SK-N-SH (cell line): ENCODE measurements at regions not wholly inside any gene's neighbourhood (a gene's known extent, or its start where the extent isn't known, plus 50 kb on each side); places are given as distances from the start of the nearest gene placed in this dataset.

Source experiments
- CTCF ChIA-PET: fragments of 300-600, 350-600 bp; formaldehyde crosslinking; extraction: SDS; loops from one replicate; lab custom pipeline; 2021; lab: Yijun Ruan, JAX
- POLR2A ChIA-PET: fragments of 350-600 bp; sonication (Branson Sonifier 250); formaldehyde crosslinking; extraction: SDS; loops from one replicate; lab custom pipeline; 2020; ENCODE audit warnings: antibody characterized with exemption, inconsistent platforms; lab: Yijun Ruan, JAX
- DNase-seq: peaks from one replicate; pipeline ENCODE4 v3.0.0; 2012
- H2AFZ ChIP-seq: fragments of 200-600 bp; sonication (generic); 2 replicates; pipeline ENCODE4 v1.8.1; 2016; ENCODE audit warnings: antibody characterized with exemption, mild to moderate bottlenecking, low read depth
- H3F3A ChIP-seq: fragments of 200-600 bp; sonication (generic); replicated peaks from 2 replicates; pipeline ENCODE3; 2016; ENCODE audit warnings: antibody characterized with exemption, mild to moderate bottlenecking; ENCODE audit not compliant: insufficient read depth
- H3K27ac ChIP-seq, 2 experiments: fragments of 200-500 bp in 1 of 2; fragments of 200-600 bp in 1 of 2; sonication (Bioruptor generic) in 1 of 2; sonication (generic), shearing (Covaris generic) in 1 of 2; 2 replicates each; pipeline versions ENCODE4 v1.5.1 to v1.6.1; 2014 to 2016; ENCODE audit warnings: low read depth in 2 of 2, inconsistent platforms in 1 of 2, low read length in 1 of 2, mild to moderate bottlenecking in 1 of 2, mixed read lengths in 1 of 2
- H3K27me3 ChIP-seq: fragments of 200-600 bp; sonication (generic), shearing (Covaris generic); 2 replicates; pipeline ENCODE4 v1.6.1; 2016; ENCODE audit warnings: mixed run types; ENCODE audit not compliant: insufficient read depth
- H3K36me3 ChIP-seq, 2 experiments: fragments of 200-500 bp in 1 of 2; fragments of 200-600 bp in 1 of 2; sonication (Bioruptor generic) in 1 of 2; sonication (generic) in 1 of 2; replicated peaks in 1 of 2; 2 replicates each; pipeline versions ENCODE3 to v1.5.1; 2014 to 2016; ENCODE audit warnings: low read length in 1 of 2, mild to moderate bottlenecking in 1 of 2; ENCODE audit not compliant: insufficient read depth in 2 of 2, control insufficient read depth in 1 of 2
- H3K4me1 ChIP-seq, 2 experiments: fragments of 200-500 bp in 1 of 2; fragments of 200-600 bp in 1 of 2; sonication (Bioruptor generic) in 1 of 2; sonication (generic), shearing (Covaris generic) in 1 of 2; 2 replicates each; pipeline versions ENCODE4 v1.5.1 to v1.6.1; 2014 to 2016; ENCODE audit warnings: low read depth in 1 of 2, low read length in 1 of 2, mixed run types in 1 of 2; ENCODE audit not compliant: insufficient read depth in 2 of 2, control insufficient read depth in 1 of 2
- H3K4me2 ChIP-seq: fragments of 200-600 bp; sonication (generic), shearing (Covaris generic); 2 replicates; pipeline ENCODE4 v1.6.1; 2017; ENCODE audit warnings: mixed run types
- H3K4me3 ChIP-seq, 2 experiments: fragments of 200-500 bp in 1 of 2; fragments of 200-600 bp in 1 of 2; sonication (Bioruptor generic) in 1 of 2; sonication (generic), shearing (Covaris generic) in 1 of 2; 2 replicates each; pipeline versions ENCODE4 v1.5.1 to v1.8.1; 2014 to 2016; ENCODE audit warnings: low read depth in 2 of 2, inconsistent platforms in 1 of 2, low read length in 1 of 2, mild to moderate bottlenecking in 1 of 2, mixed read lengths in 1 of 2, moderate library complexity in 1 of 2
- H3K79me2 ChIP-seq: fragments of 200-600 bp; sonication (generic); 2 replicates; pipeline ENCODE4 v1.8.1; 2017; ENCODE audit warnings: mild to moderate bottlenecking; ENCODE audit not compliant: insufficient read depth
- H3K9ac ChIP-seq: fragments of 200-600 bp; sonication (generic); 2 replicates; pipeline ENCODE4 v1.6.1; 2017; ENCODE audit warnings: mixed run types
- H3K9me2 ChIP-seq: fragments of 200-600 bp; sonication (generic); 2 replicates; pipeline ENCODE4 v1.6.1; 2017; ENCODE audit warnings: mixed run types
- H3K9me3 ChIP-seq: fragments of 200-600 bp; sonication (generic); 2 replicates; pipeline ENCODE4 v1.6.1; 2017; ENCODE audit warnings: mixed run types, mild to moderate bottlenecking, moderate library complexity
- H4K20me1 ChIP-seq: fragments of 200-600 bp; sonication (generic); 2 replicates; pipeline ENCODE4 v1.6.1; 2017; ENCODE audit warnings: mild to moderate bottlenecking, mixed run types; ENCODE audit not compliant: insufficient read depth
- CHD2 ChIP-seq: fragments of 150-350 bp; IDR thresholded peaks from 2 replicates; pipeline ENCODE4 v1.6.1; 2018; ENCODE audit warnings: low read length; ENCODE audit not compliant: partially characterized antibody
- CTCF ChIP-seq: fragments of 200-600 bp; sonication (generic); IDR thresholded peaks from 2 replicates; pipeline ENCODE4 v1.6.1; 2017; ENCODE audit warnings: antibody characterized with exemption, mild to moderate bottlenecking, moderate library complexity
- EP300 ChIP-seq, 2 experiments: IDR thresholded peaks; 2 replicates each; pipeline versions ENCODE4 v1.4.0 to v1.6.1; 2012; ENCODE audit warnings: borderline replicate concordance in 1 of 2, low read depth in 1 of 2, low read length in 1 of 2
- GABPA ChIP-seq: IDR thresholded peaks from 2 replicates; pipeline ENCODE4 v1.4.0; 2012; ENCODE audit warnings: low read depth, mild to moderate bottlenecking
- JUND ChIP-seq: IDR thresholded peaks from 2 replicates; pipeline ENCODE4 v1.4.0; 2012
- NRF1 ChIP-seq: IDR thresholded peaks from 2 replicates; pipeline ENCODE4 v1.6.1; 2012; ENCODE audit warnings: low read depth, mild to moderate bottlenecking, low read length
- POLR2AphosphoS5 ChIP-seq: IDR thresholded peaks from 2 replicates; pipeline ENCODE4 v1.6.1; 2012; ENCODE audit warnings: low read depth, low read length
- RAD21 ChIP-seq: IDR thresholded peaks from 2 replicates; pipeline ENCODE4 v1.6.1; 2012; ENCODE audit warnings: mild to moderate bottlenecking, low read length
- RCOR1 ChIP-seq: fragments of 150-350 bp; IDR thresholded peaks from 2 replicates; pipeline ENCODE4 v1.6.1; 2017; ENCODE audit warnings: antibody characterized with exemption, low read length
- REST ChIP-seq: IDR thresholded peaks from 2 replicates; pipeline ENCODE4 v1.6.1; 2012; ENCODE audit warnings: mild to moderate bottlenecking, low read depth, low read length, moderate library complexity
- RXRA ChIP-seq: IDR thresholded peaks from 2 replicates; pipeline ENCODE4 v1.4.0; 2012; ENCODE audit warnings: low read depth, mild to moderate bottlenecking, borderline replicate concordance
- SIN3A ChIP-seq: IDR thresholded peaks from 2 replicates; pipeline ENCODE4 v1.6.1; 2012; ENCODE audit warnings: low read depth, mild to moderate bottlenecking, low read length, moderate library complexity, borderline replicate concordance
- SMC3 ChIP-seq: IDR thresholded peaks from 2 replicates; pipeline ENCODE4 v1.6.1; 2012; ENCODE audit warnings: low read depth, low read length, improper control_type of control experiment
- TCF12 ChIP-seq: IDR thresholded peaks from 2 replicates; pipeline ENCODE4 v1.4.0; 2012
- TEAD4 ChIP-seq: IDR thresholded peaks from 2 replicates; pipeline ENCODE4 v1.4.0; 2012; ENCODE audit warnings: mild to moderate bottlenecking, borderline replicate concordance; ENCODE audit not compliant: insufficient read depth
- USF1 ChIP-seq: IDR thresholded peaks from 2 replicates; pipeline ENCODE4 v1.4.0; 2012; ENCODE audit warnings: low read depth, borderline replicate concordance
- USF2 ChIP-seq: fragments of 150-350 bp; IDR thresholded peaks from 2 replicates; pipeline ENCODE4 v1.6.1; 2017; ENCODE audit warnings: antibody characterized with exemption, low read length, low read depth, borderline replicate concordance
- WGBS: methylation state at CpG from one replicate; pipeline ENCODE4 v1.1.6; 2017; ENCODE audit warnings: low lambda C conversion rate; 5-methylcytosine and 5-hydroxymethylcytosine counted together

- H3K79me2 ChIP-seq: no peaks in the 10 kb centered on the region
- no peaks in the 10 kb centered on the region for H3K9me2 ChIP-seq
- no peaks in the 10 kb centered on the region for H3K27me3 ChIP-seq
- H3K9me3 ChIP-seq: no peaks in the 10 kb centered on the region
- no peaks in the 10 kb centered on the region for H3K4me1 ChIP-seq
- no peaks in the 10 kb centered on the region for H3F3A ChIP-seq
- WGBS: 28% methylated on average over 2 of the region's 2 CpGs
- no peak overlapping the region for H3K9ac ChIP-seq
- DNase-seq: no peak
- CTCF ChIA-PET: no interaction called here
- H3K4me3 ChIP-seq: no peak overlapping the region
- TF ChIP-seq POLR2AphosphoS5 (no peak), SIN3A (no peak), NRF1 (no peak), SMC3 (no peak), JUND (no peak), RAD21 (no peak), RCOR1 (no peak), CTCF (no peak), USF2 (no peak), TCF12 (no peak), TEAD4 (no peak), GABPA (no peak), USF1 (no peak), REST (no peak), CHD2 (no peak), EP300 (IDR thresholded peaks at IDR 0.05; ENCODE audit: borderline replicate concordance in 1 of 2, low read depth in 1 of 2, low read length in 1 of 2) (no peak), RXRA (no peak)
- POLR2A ChIA-PET: no interaction called here
- H3K27ac ChIP-seq: no peak overlapping the region
- no peak overlapping the region for H3K4me2 ChIP-seq
- no peak overlapping the region for H2AFZ ChIP-seq
- H4K20me1 ChIP-seq: no peaks in the 10 kb centered on the region
- H3K36me3 ChIP-seq: no peaks in the 10 kb centered on the region
Measured at GRCh38 chr6:145497006-145497405, 238.3 kb downstream of the EPM2A start.
